GM21360 (cell line): ENCODE measurements at regions not wholly inside any gene's neighbourhood (a gene's known extent, or its start where the extent isn't known, plus 50 kb on each side); places are given as distances from the start of the nearest gene placed in this dataset.
A peak's percentile ranks its signal among the peaks of the same experiment; 100 is the strongest.
"Not testable (repeated sequence)": the region's sequence is repeated elsewhere in the genome, so short reads cannot be mapped to it uniquely, and the experiment has no call there.

Experiments
- ATAC-seq: cut with Tn5 transposase; IDR thresholded peaks from one replicate; pipeline ENCODE4 v1.9.1; 2021; ENCODE audit warnings: mild to moderate bottlenecking, moderate library complexity; ENCODE audit not compliant: unreplicated experiment

GRCh38 chr11:37502202-37502601 is 904.2 kb upstream of the RAG2 start:
- ATAC-seq: no peak

GRCh38 chr11:37500425-37500824 is 902.4 kb upstream of the RAG2 start:
- no peak for ATAC-seq

GRCh38 chr11:37497326-37497725 is 899.3 kb upstream of the RAG2 start:
- no peak for ATAC-seq

- ATAC-seq: no peak
Observed at GRCh38 chr11:37496201-37496600, 898.2 kb upstream of the RAG2 start.

GRCh38 chr11:37484298-37484697 is 886.3 kb upstream of the RAG2 start:
- ATAC-seq: no peak

- no peak for ATAC-seq
Observed at GRCh38 chr11:37483761-37484160, 885.7 kb upstream of the RAG2 start.

- ATAC-seq: no peak
Observed at GRCh38 chr11:37474889-37475288, 876.9 kb upstream of the RAG2 start.

GRCh38 chr11:37468344-37468743 is 870.3 kb upstream of the RAG2 start:
- ATAC-seq: no peak

- ATAC-seq: no peak
Observed at GRCh38 chr11:37465221-37465620, 867.2 kb upstream of the RAG2 start.

GRCh38 chr11:37459456-37459855 is 861.4 kb upstream of the RAG2 start:
- ATAC-seq: no peak

GRCh38 chr11:37456746-37457145 is 858.7 kb upstream of the RAG2 start:
- no peak for ATAC-seq

GRCh38 chr11:37451903-37452302 is 853.9 kb upstream of the RAG2 start:
- no peak for ATAC-seq

GRCh38 chr11:37450613-37451012 is 852.6 kb upstream of the RAG2 start:
- ATAC-seq: peak; percentile 70

GRCh38 chr11:37449146-37449545 is 851.1 kb upstream of the RAG2 start:
- no peak for ATAC-seq

- ATAC-seq: no peak
Observed at GRCh38 chr11:37442576-37442975, 844.5 kb upstream of the RAG2 start.

- not testable (repeated sequence) for ATAC-seq
Observed at GRCh38 chr11:37431633-37432230, 833.7 kb upstream of the RAG2 start.

GRCh38 chr11:37430966-37431632 is 833.1 kb upstream of the RAG2 start:
- not testable (repeated sequence) for ATAC-seq

- ATAC-seq: no peak
Observed at GRCh38 chr11:37422511-37422910, 824.5 kb upstream of the RAG2 start.

GRCh38 chr11:37411289-37411688 is 813.3 kb upstream of the RAG2 start:
- no peak for ATAC-seq

GRCh38 chr11:37409124-37409523 is 811.1 kb upstream of the RAG2 start:
- no peak for ATAC-seq

- ATAC-seq: no peak
Observed at GRCh38 chr11:37407461-37407860, 809.4 kb upstream of the RAG2 start.

GRCh38 chr11:37406651-37407050 is 808.6 kb upstream of the RAG2 start:
- no peak for ATAC-seq

GRCh38 chr11:37404231-37404630 is 806.2 kb upstream of the RAG2 start:
- ATAC-seq: no peak
